ENCODE measurements at regions not wholly inside any gene's neighbourhood (a gene's known extent, or its start where the extent isn't known, plus 50 kb on each side); places are given as distances from the start of the nearest gene placed in this dataset.

- no peak overlapping the region for H3K4me2 ChIP-seq (ENCODE audit: low read length)
- no peaks in the 10 kb centered on the region for H3K79me2 ChIP-seq (ENCODE audit: insufficient read depth, low read depth, low read length)
- DNase-seq (ENCODE audit: low spot score): no peak
- ChIA-PET CTCF (ENCODE audit: unreplicated experiment) (no interaction called here), POLR2A (interaction anchor here (1.1 to 1.2 kb wide), 2 partner anchors 38 to 53 kb away, joined by 3 to 5 read pairs; no protein-coding TSS in a partner anchor)
- TF ChIP-seq EZH2phosphoT487 (IDR thresholded peaks at IDR 0.05; ENCODE audit: borderline replicate concordance, low read depth, low read length): no peak
- TF ChIP-seq CTCF (conservative IDR thresholded peaks at IDR 0.05; ENCODE audit: low read length): no peak
- no peaks in the 10 kb centered on the region for H4K20me1 ChIP-seq (ENCODE audit: insufficient read depth, low read length)
- H3K4me3 ChIP-seq (ENCODE audit: low read depth, low read length, poor library complexity, severe bottlenecking): no peak overlapping the region
- H3K9me3 ChIP-seq (ENCODE audit: low read length): peaks cover 4% of the 10 kb centered on the region; the same call in 1 of the 2 replicates
- peaks cover 4% of the 10 kb centered on the region; the same call in 1 of the 2 replicates for H3K36me3 ChIP-seq (ENCODE audit: insufficient read depth, low read length)
- H2AFZ ChIP-seq (ENCODE audit: low read length): peak overlapping the region; percentile 50; the same call in 1 of the 2 replicates
- peaks cover 68% of the 10 kb centered on the region for H3K4me1 ChIP-seq (ENCODE audit: insufficient read depth, low read length, poor library complexity, severe bottlenecking)
- H3K9me2 ChIP-seq (ENCODE audit: insufficient read depth, low read length): no peaks in the 10 kb centered on the region
- no TSS peak for BruUV-seq (replicated peaks)
- H3K27ac ChIP-seq (ENCODE audit: low read depth, low read length, poor library complexity, severe bottlenecking): peak overlapping the region; percentile 98
- intact Hi-C loops (cut with micrococcal nuclease; ENCODE audit: unreplicated experiment): no loop called here
Observed at GRCh38 chr6:14731611-14732010, 514.3 kb upstream of the JARID2 start.

DNA sequence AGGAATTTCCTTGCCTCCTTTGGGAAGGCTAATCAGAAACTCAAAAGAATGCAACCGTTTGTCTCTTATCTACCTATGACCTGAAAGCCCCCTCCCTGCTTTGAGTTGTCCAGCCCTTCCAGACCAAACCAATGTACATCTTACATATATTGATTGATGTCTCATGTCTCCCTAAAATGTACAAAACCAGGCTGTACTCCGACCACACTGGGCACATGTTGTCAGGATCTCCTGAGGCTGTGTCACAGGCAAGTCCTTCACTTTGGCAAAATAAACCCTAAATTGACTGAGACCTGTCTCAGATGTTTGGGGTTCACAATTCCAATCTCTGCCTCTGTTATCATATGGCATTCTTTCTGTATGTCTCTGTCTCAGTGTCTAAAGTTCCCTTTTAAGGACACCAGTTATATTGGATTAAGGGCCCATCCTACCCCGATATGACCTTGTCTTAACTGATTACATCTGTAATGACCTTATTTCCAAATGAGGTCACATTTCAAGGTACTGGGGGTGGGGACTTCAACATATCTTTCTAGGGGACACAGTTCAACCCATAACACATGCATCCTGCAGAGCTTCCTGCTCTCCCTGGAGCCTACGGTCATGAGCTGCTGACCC is 513.5 kb upstream of the JARID2 start:
- Histone ChIP-seq H3K79me2 (ENCODE audit: insufficient read depth, low read depth, low read length) (no peaks in the 10 kb centered on the region), H3K4me3 (ENCODE audit: low read depth, low read length, poor library complexity, severe bottlenecking) (no peak overlapping the region), H3K9me2 (ENCODE audit: insufficient read depth, low read length) (no peaks in the 10 kb centered on the region), H2AFZ (ENCODE audit: low read length) (no peak overlapping the region; the same call in 1 of the 2 replicates), H3K27ac (ENCODE audit: low read depth, low read length, poor library complexity, severe bottlenecking) (no peak overlapping the region), H3K4me1 (ENCODE audit: insufficient read depth, low read length, poor library complexity, severe bottlenecking) (peaks cover 63% of the 10 kb centered on the region), H3K36me3 (ENCODE audit: insufficient read depth, low read length) (peaks cover 4% of the 10 kb centered on the region; the same call in 1 of the 2 replicates), H4K20me1 (ENCODE audit: insufficient read depth, low read length) (no peaks in the 10 kb centered on the region), H3K4me2 (ENCODE audit: low read length) (no peak overlapping the region), H3K9me3 (ENCODE audit: low read length) (peaks cover 4% of the 10 kb centered on the region; the same call in 1 of the 2 replicates)
- ChIA-PET POLR2A (interaction anchor here (1.1 to 1.2 kb wide), 2 partner anchors 38 to 54 kb away, joined by 3 to 5 read pairs; no protein-coding TSS in a partner anchor), CTCF (ENCODE audit: unreplicated experiment) (no interaction called here)
- DNase-seq (ENCODE audit: low spot score): no peak
- intact Hi-C loops (cut with micrococcal nuclease; ENCODE audit: unreplicated experiment): no loop called here
- no TSS peak for BruUV-seq (replicated peaks)
- TF ChIP-seq EZH2phosphoT487 (IDR thresholded peaks at IDR 0.05; ENCODE audit: borderline replicate concordance, low read depth, low read length) (no peak), CTCF (conservative IDR thresholded peaks at IDR 0.05; ENCODE audit: low read length) (no peak)
